Choroid plexus epithelial cell (primary cell): ENCODE measurements at regions not wholly inside any gene's neighbourhood (a gene's known extent, or its start where the extent isn't known, plus 50 kb on each side); places are given as distances from the start of the nearest gene placed in this dataset.

Source experiments
- DNase-seq: peaks from one replicate; pipeline ENCODE4 v3.0.0-alpha.2; 2010; ENCODE audit warnings: low read depth
- H3K4me3 ChIP-seq: 2 replicates; pipeline ENCODE4 v1.5.1; 2011; ENCODE audit warnings: low read depth, mild to moderate bottlenecking, control low read depth, low read length, moderate library complexity
- TF ChIP-seq, protein P1 (sequence below): conservative IDR thresholded peaks from 2 replicates; pipeline ENCODE4 v1.5.1; 2011; ENCODE audit warnings: low read depth, mild to moderate bottlenecking, control low read depth, inconsistent platforms, low read length, moderate library complexity

DNA sequence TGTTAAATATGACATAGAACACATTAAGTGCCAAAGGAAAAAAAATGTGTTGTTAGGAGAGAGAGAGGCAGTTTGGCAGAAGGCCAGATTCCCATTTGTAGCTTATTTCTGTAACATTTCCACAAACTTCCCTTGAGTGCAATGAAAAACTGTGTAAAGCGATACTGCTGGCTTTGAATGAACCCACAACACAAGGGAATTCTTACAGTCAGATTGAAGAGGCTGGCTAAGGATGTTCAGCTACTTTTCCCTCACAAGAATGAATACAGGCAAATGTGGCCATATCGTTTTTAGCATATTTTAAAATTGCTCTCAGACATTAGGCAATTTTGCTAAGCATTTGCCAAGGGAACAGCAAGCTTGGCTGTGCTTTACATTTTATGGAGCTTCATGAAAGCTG lies 614.1 kb upstream of the FZD8 start:
- TF ChIP-seq, protein P1, sequence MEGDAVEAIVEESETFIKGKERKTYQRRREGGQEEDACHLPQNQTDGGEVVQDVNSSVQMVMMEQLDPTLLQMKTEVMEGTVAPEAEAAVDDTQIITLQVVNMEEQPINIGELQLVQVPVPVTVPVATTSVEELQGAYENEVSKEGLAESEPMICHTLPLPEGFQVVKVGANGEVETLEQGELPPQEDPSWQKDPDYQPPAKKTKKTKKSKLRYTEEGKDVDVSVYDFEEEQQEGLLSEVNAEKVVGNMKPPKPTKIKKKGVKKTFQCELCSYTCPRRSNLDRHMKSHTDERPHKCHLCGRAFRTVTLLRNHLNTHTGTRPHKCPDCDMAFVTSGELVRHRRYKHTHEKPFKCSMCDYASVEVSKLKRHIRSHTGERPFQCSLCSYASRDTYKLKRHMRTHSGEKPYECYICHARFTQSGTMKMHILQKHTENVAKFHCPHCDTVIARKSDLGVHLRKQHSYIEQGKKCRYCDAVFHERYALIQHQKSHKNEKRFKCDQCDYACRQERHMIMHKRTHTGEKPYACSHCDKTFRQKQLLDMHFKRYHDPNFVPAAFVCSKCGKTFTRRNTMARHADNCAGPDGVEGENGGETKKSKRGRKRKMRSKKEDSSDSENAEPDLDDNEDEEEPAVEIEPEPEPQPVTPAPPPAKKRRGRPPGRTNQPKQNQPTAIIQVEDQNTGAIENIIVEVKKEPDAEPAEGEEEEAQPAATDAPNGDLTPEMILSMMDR = no peak
- H3K4me3 ChIP-seq = no peak overlapping the region
- DNase-seq = peak; percentile 71

DNA sequence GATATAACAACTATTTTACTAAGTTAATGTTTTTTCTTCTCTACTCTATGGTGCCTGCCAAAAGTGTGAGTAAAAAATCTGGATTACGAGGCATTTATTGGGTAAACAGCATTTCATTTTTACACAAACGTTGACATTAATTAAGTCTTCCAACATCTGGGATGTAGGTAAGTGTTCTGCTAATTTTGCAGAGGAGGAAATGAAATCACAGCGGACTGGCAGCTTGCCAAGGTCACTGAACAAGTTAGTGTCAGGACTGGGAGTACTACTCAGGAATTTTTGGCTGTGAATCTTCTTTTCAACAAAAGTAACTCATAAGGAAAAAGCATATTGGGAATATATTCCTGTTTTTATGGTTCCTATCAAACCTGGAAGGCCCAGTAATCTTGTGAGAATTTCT lies 612.1 kb upstream of the FZD8 start:
- H3K4me3 ChIP-seq = no peak overlapping the region
- TF ChIP-seq, protein P1 = no peak
- peak; percentile 61 for DNase-seq

DNA sequence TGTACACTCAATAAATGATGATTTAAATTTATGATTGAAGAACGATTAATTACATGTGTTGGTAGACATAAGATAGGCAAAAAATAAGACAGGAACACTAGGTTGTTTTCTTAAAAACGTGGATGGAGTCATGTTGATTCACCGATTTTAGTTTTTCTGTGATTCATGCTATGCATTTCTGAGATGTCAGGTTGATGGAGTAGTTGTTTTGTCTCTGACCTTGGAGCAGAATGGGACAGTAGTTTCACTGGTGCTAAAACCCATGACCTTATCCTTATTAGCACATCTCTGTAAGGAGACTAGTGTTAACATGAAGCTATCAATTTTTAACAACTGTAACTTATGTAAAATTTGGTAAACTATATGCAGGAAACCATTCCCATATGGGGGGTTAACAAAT lies 611.6 kb upstream of the FZD8 start:
- no peak overlapping the region for H3K4me3 ChIP-seq
- no peak for DNase-seq
- TF ChIP-seq, protein P1 = no peak

DNA sequence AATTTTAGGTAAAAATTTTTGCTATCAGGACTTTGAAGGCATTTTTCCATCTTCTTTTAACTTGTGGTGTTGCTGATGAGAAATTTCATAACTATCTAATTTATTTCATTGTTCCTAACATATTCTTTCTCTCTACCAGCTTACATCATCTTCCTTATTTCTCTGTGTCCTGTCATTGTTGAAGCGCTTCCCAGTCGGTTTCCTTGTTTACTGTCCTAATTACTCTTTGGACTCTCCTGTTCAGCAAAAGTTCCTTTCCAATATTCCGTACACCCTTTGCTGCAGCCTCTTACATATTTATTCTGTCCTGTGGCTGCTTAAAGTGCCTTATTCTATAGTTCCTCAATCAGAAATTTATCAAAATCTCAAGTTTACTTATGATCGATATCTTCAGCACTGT lies 609.0 kb upstream of the FZD8 start:
- no peak overlapping the region for H3K4me3 ChIP-seq
- TF ChIP-seq, protein P1 = no peak
- no peak for DNase-seq

DNA sequence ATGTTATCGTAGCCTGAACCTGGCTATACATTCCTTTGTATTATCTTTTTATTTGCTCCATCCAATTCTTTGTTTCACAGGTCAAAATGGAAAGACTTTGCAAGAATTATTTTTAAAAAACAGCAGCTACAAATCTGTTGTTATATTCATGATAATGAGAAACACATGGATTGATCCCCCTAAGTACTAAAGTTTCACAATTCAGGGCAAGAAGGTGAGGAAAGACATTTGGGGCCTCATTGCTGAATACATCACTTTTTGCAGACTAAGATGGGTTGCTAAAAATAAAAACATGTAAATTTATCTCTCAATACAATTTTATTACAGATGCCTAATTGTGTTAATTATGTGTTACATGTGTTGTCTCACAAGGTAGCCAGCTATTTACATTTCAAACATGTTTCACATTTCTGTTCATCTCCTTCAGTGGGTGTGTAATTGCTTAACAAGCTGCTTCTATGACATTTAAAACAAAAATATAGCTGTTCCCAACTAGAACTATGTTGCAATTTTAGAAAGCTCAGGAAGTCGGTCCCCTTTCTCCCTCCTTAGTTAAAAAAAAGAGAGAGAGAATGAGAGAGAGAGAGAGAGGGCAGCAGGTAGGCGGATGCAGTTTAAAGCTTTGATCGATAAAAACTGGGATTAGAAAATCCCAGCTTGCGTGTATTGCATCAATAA lies 606.3 kb upstream of the FZD8 start:
- TF ChIP-seq, protein P1 = no peak
- DNase-seq = peak; percentile 33
- no peak overlapping the region for H3K4me3 ChIP-seq

DNA sequence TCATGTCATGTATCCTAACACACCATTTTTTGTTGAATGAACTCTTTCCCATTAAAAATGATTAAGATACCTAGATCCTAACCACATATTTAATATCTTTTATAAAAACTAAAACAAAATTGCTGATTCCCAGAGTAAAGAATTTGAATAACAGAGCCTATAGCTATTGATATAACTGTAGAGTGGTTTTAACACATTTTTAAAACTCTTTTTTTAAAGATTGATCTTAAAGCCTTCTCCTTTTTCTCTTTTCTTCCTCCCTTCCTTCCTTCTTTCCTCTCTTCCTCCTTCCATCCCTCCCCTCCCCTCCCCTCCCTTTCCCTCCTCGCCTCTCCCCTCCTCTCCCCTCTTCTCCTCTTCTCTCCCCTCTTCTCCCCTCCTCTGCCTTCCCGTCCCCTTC lies 605.4 kb upstream of the FZD8 start:
- H3K4me3 ChIP-seq = no peak overlapping the region
- no peak for DNase-seq
- TF ChIP-seq, protein P1 = no peak

DNA sequence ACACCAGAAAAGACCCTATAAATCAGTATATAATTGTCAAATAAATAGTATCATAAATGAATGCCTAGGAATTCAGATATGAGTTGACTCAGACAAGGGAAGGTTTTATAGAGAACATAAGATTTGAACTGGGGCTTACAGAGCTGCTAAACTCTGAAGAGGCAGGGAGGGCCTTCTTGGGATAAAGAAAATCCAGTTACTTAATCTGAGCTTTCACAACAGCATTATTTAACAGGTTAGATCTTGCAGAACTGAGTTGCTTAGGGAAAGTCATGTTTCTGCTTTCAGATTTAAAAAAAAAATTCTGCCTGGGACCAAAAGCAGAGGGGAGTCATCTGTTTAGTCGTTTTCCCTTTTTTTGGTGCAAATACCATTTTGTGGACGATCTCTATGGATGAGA lies 594.8 kb upstream of the FZD8 start:
- no peak for DNase-seq
- TF ChIP-seq, protein P1 = no peak

More for the DNA sequence above, 594.8 kb upstream of the FZD8 start:
- no peak overlapping the region for H3K4me3 ChIP-seq
